ENCODE measurements at regions not wholly inside any gene's neighbourhood (a gene's known extent, or its start where the extent isn't known, plus 50 kb on each side); places are given as distances from the start of the nearest gene placed in this dataset.

- TF ChIP-seq CTCF (IDR thresholded peaks at IDR 0.05; ENCODE audit: poor library complexity) (no peak), EZH2 (IDR thresholded peaks at IDR 0.05; ENCODE audit: borderline replicate concordance) (no peak), EZH2phosphoT487 (IDR thresholded peaks at IDR 0.05; ENCODE audit: low read depth, severe bottlenecking, unreplicated experiment) (no peak)
Measured at GRCh38 chr13:66077132-66077689, 1152.9 kb downstream of the PCDH9 start.

All from hepatocyte (in vitro differentiated cells).